CD1c-positive myeloid dendritic cell (primary cell): ENCODE measurements at regions not wholly inside any gene's neighbourhood (a gene's known extent, or its start where the extent isn't known, plus 50 kb on each side); places are given as distances from the start of the nearest gene placed in this dataset.

Experiments
- DNase-seq: peaks from one replicate; pipeline ENCODE4 v3.0.0-alpha.2; 2016; ENCODE audit errors: extremely low spot score

GRCh38 chr10:128556182-128557110, 430.2 kb upstream of the MKI67 start:
- no peak for DNase-seq

DNA sequence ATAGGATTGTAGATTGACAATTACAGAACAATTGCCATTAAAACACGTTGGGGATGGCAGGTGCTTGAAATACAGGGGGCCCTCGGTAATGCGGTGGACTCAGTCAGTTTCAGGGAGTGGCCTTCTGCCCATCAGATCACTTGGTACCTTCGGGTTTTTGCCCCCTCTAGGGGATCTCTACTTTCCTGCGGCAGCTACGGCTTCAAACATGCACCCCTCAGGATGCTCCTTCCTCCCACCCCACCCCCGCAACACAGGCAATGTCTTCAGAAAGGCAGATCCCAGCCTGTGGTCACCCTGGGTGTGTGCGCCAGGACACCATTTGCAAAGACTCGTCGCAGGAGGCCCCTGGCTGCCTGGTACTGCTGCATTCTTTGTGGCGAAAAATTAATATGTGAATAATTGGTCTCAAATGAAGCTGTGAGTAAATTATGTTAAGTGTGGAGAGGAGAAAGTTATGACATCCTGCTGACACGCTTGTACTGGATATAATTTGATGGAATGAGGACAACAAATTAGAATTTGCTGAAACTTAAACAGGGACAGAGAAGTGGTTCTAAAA, 431.0 kb upstream of the MKI67 start:
- no peak for DNase-seq

DNA sequence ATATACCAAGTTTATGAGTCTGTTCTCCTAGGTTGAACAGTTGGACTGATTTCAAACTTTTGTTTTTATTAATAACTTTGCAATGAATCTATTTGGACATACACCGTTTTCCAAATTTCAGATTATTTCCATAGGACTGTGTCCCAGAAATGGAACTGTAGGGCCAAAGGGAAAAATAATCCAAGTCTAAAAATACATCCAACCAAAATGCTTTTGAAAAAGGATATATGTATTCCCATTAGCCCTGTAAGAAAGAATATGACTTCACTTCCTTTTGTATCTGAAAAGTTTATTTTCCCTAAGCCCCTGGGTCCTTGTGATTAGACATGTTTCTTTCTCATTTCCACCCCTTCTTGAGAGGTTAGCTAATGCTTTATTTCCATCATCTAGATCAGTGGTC, 434.2 kb upstream of the MKI67 start:
- no peak for DNase-seq

- no peak for DNase-seq
Measured at GRCh38 chr10:128560993-128561392, 434.8 kb upstream of the MKI67 start.

GRCh38 chr10:128563387-128563786, 437.2 kb upstream of the MKI67 start:
- no peak for DNase-seq

- no peak for DNase-seq
Measured at GRCh38 chr10:128563904-128564303, 437.7 kb upstream of the MKI67 start.

- no peak for DNase-seq
Measured at GRCh38 chr10:128566361-128566968, 440.2 kb upstream of the MKI67 start.

GRCh38 chr10:128567551-128567950, 441.3 kb upstream of the MKI67 start:
- DNase-seq: no peak

DNA sequence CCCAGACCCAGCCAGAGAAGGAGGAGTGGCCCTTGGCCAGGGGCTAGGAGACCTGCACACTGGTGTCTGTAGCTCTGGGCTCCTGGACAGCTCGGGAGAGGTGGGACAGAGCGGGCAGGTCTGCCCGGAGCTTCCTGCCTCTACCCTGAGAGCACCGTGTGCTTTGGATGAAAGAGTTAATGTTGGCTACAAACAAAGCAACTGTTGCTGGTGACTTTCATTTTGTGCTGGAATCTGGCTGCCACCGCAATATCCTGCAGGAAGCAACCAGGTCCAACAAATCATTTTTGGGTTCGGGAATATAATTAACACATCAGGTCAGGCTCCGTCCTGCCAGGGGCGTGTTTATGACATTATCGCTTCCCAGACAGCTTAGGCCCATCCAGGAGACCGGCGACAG, 441.8 kb upstream of the MKI67 start:
- DNase-seq: no peak

DNA sequence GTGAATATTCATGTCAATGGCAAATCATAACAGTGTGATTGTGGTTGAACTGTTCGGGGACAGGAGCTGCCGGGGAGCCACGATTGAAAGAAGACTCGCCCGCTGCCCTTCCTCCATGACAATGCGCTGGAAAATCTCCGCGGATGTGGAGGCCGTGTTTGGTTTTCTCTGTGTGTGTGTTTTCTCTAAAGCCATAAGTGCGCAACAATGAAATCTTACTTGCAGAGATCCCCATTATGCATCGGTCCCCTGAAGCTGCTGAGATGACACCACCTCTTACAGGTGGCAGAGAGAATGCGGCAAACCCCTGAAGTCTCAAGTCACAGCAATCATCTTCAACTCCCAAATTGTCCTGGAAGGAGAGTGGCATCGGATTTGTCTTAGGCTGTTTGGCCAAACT, 442.3 kb upstream of the MKI67 start:
- no peak for DNase-seq

DNA sequence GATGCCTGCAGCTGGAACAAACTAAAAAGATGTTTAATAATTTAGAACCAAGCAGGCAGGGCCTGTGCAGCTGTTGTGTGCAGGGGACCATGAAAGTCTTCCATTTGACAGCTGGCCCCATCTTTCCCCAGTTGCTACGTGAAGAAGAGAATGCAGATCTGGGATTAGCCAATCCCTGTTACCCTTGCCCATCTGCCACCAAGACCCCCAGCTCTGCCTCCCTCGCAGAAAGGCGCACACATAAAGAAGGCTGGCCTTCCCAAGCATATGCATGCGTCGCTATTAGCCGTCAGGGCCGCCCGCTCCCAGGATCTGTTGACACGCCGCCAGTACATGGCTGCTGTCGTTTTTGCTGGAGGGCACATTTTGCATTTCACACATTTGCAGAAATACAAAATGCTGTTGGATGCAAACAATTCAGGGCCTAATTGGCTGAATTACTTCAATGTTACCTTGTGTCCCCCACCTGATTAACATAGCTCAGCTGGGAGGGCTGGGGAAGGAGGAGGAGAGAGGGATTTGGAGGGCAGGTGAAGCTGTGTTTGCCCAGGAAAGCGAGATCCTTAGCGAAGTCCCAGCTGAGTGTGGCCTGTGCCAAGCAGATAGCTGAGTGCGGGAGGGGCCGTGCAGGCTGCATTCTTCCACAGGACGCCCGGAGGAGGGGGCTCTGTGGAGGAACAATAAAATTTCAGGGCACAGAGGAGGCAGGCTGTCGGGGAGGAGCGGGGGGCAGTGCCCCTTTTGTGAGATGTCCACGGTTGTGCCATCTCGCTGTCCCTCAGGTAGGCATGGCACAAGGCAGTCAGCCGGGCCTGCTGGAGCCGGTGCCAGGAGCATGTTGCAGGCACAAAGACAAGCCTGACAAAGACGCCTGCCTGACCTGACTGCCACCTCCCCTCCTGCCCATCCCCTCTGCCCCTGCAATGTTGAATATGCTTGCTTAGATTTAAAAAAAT, 443.0 kb upstream of the MKI67 start:
- no peak for DNase-seq

GRCh38 chr10:128570319-128570995, 444.2 kb upstream of the MKI67 start:
- no peak for DNase-seq

- no peak for DNase-seq
Measured at GRCh38 chr10:128571071-128571470, 444.8 kb upstream of the MKI67 start.

- no peak for DNase-seq
Measured at GRCh38 chr10:128571745-128572144, 445.5 kb upstream of the MKI67 start.

GRCh38 chr10:128572696-128573095, 446.5 kb upstream of the MKI67 start:
- DNase-seq: no peak

- no peak for DNase-seq
Measured at GRCh38 chr10:128573281-128573845, 447.1 kb upstream of the MKI67 start.

GRCh38 chr10:128573986-128574385, 447.8 kb upstream of the MKI67 start:
- no peak for DNase-seq

- no peak for DNase-seq
Measured at GRCh38 chr10:128574581-128575210, 448.5 kb upstream of the MKI67 start.

- no peak for DNase-seq
Measured at GRCh38 chr10:128575761-128576160, 449.5 kb upstream of the MKI67 start.

- no peak for DNase-seq
Measured at GRCh38 chr10:128576336-128576735, 450.1 kb upstream of the MKI67 start.
